Sigmoid colon (tissue), 6 donors: ENCODE measurements at regions not wholly inside any gene's neighbourhood (a gene's known extent, or its start where the extent isn't known, plus 50 kb on each side); places are given as distances from the start of the nearest gene placed in this dataset.
"Not testable (repeated sequence)": the region's sequence is repeated elsewhere in the genome, so short reads cannot be mapped to it uniquely, and the experiment has no call there.

Experiments
- DNase-seq: peaks from one replicate; pipeline ENCODE4 v3.0.0-alpha.2; 2019
- H3K27ac ChIP-seq, 4 donors: fragments of 200-600 bp; sonication (generic); one replicate each; pipeline ENCODE4 v1.5.1; 2016 to 2019; ENCODE audit warnings: mild to moderate bottlenecking in 1 of 4
- H3K27me3 ChIP-seq, 3 donors: fragments of 200-600 bp; sonication (generic); one replicate each; pipeline ENCODE4 v1.5.1; 2019; ENCODE audit warnings: mild to moderate bottlenecking in 1 of 3
- H3K36me3 ChIP-seq, 4 donors: fragments of 200-600 bp; sonication (generic); one replicate each; pipeline ENCODE4 v1.5.1; 2016 to 2019
- H3K4me1 ChIP-seq, 4 donors: fragments of 200-600 bp; sonication (generic); one replicate each; pipeline ENCODE4 v1.5.1; 2017 to 2019
- H3K4me3 ChIP-seq, 4 donors: fragments of 200-600 bp; sonication (generic); one replicate each; pipeline ENCODE4 v1.5.1; 2017 to 2019; ENCODE audit warnings: mild to moderate bottlenecking in 2 of 4, moderate library complexity in 1 of 4
- H3K9me3 ChIP-seq, 4 donors: fragments of 200-600 bp in 3 of 4; sonication (generic) in 3 of 4; one replicate each; pipeline versions ENCODE4 v1.5.1 to v1.6.1; 2013 to 2019
- CTCF ChIP-seq, 4 experiments: fragments of 450-650 bp in 3 of 4; fragments of 200-600 bp in 1 of 4; IDR thresholded peaks; one replicate each; pipeline ENCODE4 v1.5.1; 2016 to 2019; ENCODE audit warnings: antibody characterized with exemption in 4 of 4, mild to moderate bottlenecking in 3 of 4, moderate library complexity in 2 of 4
- EP300 ChIP-seq, 4 donors: sonication (generic); formaldehyde crosslinking; IDR thresholded peaks; one replicate each; pipeline ENCODE4 v1.6.1; 2017; ENCODE audit warnings: antibody characterized with exemption in 4 of 4
- POLR2A ChIP-seq, 2 donors: fragments of 450-650 bp; IDR thresholded peaks; one replicate each; pipeline ENCODE4 v1.6.1; 2016; ENCODE audit warnings: antibody characterized with exemption in 2 of 2, mild to moderate bottlenecking in 2 of 2, moderate library complexity in 2 of 2
- POLR2AphosphoS5 ChIP-seq, 4 donors: sonication (generic); formaldehyde crosslinking; IDR thresholded peaks; one replicate each; pipeline ENCODE4 v1.6.1; 2017; ENCODE audit warnings: antibody characterized with exemption in 4 of 4
- WGBS, 2 donors: extraction: QIAGEN DNeasy Blood & Tissue Kit; methylation state at CpG; one replicate each; pipeline ENCODE4 v1.1.7; 2013; 5-methylcytosine and 5-hydroxymethylcytosine counted together
- intact Hi-C: fragments of 100-400 bp; cut with DNase I; formaldehyde crosslinking; loops from one replicate; pipeline ENCODE4 v1.15.1; 2023
- donor health status: healthy with polysubstance abuse.
- donor health status: healthy.

DNA sequence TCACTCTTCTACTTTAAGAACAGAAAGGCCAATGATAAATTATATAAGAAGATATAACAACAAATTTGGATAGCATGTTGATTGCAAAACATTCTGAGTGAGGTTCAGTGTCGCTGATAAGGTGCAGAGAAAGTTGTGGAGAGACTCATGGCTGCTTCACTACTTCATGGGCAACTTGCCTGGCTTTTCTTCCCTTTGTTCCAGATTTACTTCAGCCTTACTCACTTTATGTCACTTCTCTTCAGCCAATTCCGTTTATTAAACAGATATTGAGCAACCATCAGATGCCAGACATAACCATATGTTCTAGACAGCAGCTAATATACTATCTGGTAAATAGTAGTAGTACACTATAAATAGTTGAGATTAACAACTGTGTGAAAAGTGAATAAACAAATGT lies 150.0 kb upstream of the CHL1 start:
- Histone ChIP-seq H3K27ac (no peak overlapping the region), H3K27me3 (peaks cover 0 to 22% (median 0%) of the 10 kb centered on the region in 3 donors), H3K9me3 (peaks cover 0 to 2% (median 0%) of the 10 kb centered on the region in 4 donors), H3K36me3 (no peaks in the 10 kb centered on the region), H3K4me3 (no peak overlapping the region), H3K4me1 (no peaks in the 10 kb centered on the region)
- DNase-seq, result no peak
- 57 to 71% methylated on average over 2 of the region's 2 CpGs for WGBS, 2 donors
- intact Hi-C loops, result no loop called here
- no peak for TF ChIP-seq CTCF (IDR thresholded peaks at IDR 0.05)
- no peak for TF ChIP-seq POLR2AphosphoS5 (IDR thresholded peaks at IDR 0.05)
- TF ChIP-seq EP300 (IDR thresholded peaks at IDR 0.05), result no peak
- no peak for TF ChIP-seq POLR2A (IDR thresholded peaks at IDR 0.05)

GRCh38 chr3:53441-53840 lies 143.1 kb upstream of the CHL1 start:
- 74 to 80% methylated on average over 5 of the region's 5 CpGs for WGBS, 2 donors
- H3K27me3 ChIP-seq, H3K36me3 ChIP-seq, H3K4me1 ChIP-seq, intact Hi-C loops, DNase-seq, H3K9me3 ChIP-seq, H3K27ac ChIP-seq, H3K4me3 ChIP-seq: not testable (repeated sequence)

- intact Hi-C loops, result no loop called here
- WGBS, 2 donors, result 67 to 76% methylated on average over 5 of the region's 5 CpGs
- Histone ChIP-seq H3K4me3 (no peak overlapping the region), H3K9me3 (peaks cover 0 to 2% (median 0%) of the 10 kb centered on the region in 4 donors), H3K27me3 (no peaks in the 10 kb centered on the region), H3K27ac (no peak overlapping the region), H3K4me1 (no peaks in the 10 kb centered on the region), H3K36me3 (no peaks in the 10 kb centered on the region)
- TF ChIP-seq CTCF (IDR thresholded peaks at IDR 0.05) (no peak), POLR2AphosphoS5 (IDR thresholded peaks at IDR 0.05) (no peak), EP300 (IDR thresholded peaks at IDR 0.05) (no peak), POLR2A (IDR thresholded peaks at IDR 0.05) (no peak)
- DNase-seq, result no peak
These were observed 142.3 kb upstream of the CHL1 start for GRCh38 chr3:54240-54639.

DNA sequence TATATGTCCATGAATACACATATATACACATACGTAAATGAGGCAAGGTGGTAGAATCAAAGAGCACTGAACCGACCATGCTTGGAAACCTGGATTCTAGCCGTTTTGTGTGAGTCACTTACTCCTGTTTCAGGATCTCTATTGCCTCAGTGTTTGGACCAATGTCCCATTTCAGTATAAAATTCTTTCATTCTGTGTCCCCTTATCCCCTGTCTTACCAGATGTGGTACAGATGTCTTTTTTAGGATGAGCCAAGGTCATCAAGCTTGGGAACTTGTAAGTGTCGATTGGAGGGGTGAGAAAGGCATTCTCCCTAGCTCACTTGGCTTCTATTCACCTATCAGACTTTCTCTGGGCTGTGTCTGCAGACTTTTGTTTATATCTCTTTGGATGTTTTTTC lies 139.9 kb upstream of the CHL1 start:
- Histone ChIP-seq H3K27ac (no peak overlapping the region), H3K4me3 (no peak overlapping the region), H3K4me1 (no peaks in the 10 kb centered on the region), H3K36me3 (no peaks in the 10 kb centered on the region), H3K9me3 (no peaks in the 10 kb centered on the region), H3K27me3 (no peaks in the 10 kb centered on the region)
- intact Hi-C loops, result no loop called here
- TF ChIP-seq CTCF (IDR thresholded peaks at IDR 0.05) (no peak), POLR2AphosphoS5 (IDR thresholded peaks at IDR 0.05) (no peak), POLR2A (IDR thresholded peaks at IDR 0.05) (no peak), EP300 (IDR thresholded peaks at IDR 0.05) (no peak)
- 67 to 78% methylated on average over 4 of the region's 4 CpGs for WGBS, 2 donors
- no peak for DNase-seq

DNA sequence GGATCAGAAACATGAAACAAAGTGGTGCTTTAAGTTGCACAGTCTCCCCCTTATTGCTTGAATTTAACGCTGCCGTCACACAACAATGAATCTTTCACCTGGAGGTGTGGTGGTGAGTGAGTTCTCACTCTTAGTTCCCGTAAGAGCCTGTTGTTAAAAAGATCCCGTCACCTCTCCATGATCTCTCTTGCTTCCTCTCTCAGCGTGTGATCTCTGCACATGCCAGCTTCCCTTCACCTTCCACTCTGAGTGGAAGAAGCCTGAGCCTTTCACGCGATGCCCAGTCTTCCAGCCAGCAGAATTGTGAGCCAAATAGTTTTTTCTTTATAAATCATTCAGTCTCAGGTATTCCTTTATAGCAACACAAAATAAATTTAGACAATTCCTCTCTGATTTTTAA lies 136.7 kb upstream of the CHL1 start:
- no peaks in the 10 kb centered on the region for H3K36me3 ChIP-seq
- no peak for DNase-seq
- no peaks in the 10 kb centered on the region for H3K4me1 ChIP-seq
- H3K27ac ChIP-seq, result no peak overlapping the region
- H3K27me3 ChIP-seq, result no peaks in the 10 kb centered on the region
- no peak overlapping the region for H3K4me3 ChIP-seq
- H3K9me3 ChIP-seq, result no peaks in the 10 kb centered on the region
- WGBS, 2 donors, result 71 to 79% methylated on average over 7 of the region's 7 CpGs
- no peak for TF ChIP-seq CTCF (IDR thresholded peaks at IDR 0.05)
- no peak for TF ChIP-seq POLR2AphosphoS5 (IDR thresholded peaks at IDR 0.05)
- no peak for TF ChIP-seq EP300 (IDR thresholded peaks at IDR 0.05)
- TF ChIP-seq POLR2A (IDR thresholded peaks at IDR 0.05), result no peak
- intact Hi-C loops, result no loop called here
